Breast epithelium (tissue), 3 donors: ENCODE measurements at regions not wholly inside any gene's neighbourhood (a gene's known extent, or its start where the extent isn't known, plus 50 kb on each side); places are given as distances from the start of the nearest gene placed in this dataset.

ENCODE experiments used
- POLR2AphosphoS5 ChIP-seq, 3 donors: sonication (generic); formaldehyde crosslinking; IDR thresholded peaks; one replicate each; pipeline ENCODE4 v1.6.1; 2017; ENCODE audit warnings: antibody characterized with exemption in 3 of 3
- TF ChIP-seq, protein P1 (sequence below), 3 donors: fragments of 450-650 bp; IDR thresholded peaks; one replicate each; pipeline ENCODE4 v1.5.1; 2016 to 2017; ENCODE audit warnings: antibody characterized with exemption in 3 of 3, mild to moderate bottlenecking in 3 of 3, moderate library complexity in 3 of 3

DNA sequence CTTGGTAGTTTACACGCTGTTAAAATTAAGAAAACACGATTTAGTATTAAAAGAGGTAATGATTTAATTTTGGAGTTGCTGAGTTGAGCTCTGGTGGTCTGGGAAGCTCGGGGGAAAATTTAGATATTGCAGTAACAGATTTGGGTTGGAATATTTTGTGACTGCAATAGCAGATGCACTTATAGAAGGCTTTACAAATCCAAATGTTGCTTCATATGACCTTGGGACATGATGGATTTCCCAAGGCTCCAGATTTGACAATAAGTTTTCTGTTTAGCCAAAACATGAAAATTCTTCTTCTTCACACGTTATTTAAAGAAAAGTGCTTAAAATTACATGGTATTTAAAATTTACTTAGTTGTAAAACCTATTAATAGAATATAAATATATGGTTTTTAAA, 302.0 kb downstream of the SPRY1 start:
- TF ChIP-seq, protein P1, sequence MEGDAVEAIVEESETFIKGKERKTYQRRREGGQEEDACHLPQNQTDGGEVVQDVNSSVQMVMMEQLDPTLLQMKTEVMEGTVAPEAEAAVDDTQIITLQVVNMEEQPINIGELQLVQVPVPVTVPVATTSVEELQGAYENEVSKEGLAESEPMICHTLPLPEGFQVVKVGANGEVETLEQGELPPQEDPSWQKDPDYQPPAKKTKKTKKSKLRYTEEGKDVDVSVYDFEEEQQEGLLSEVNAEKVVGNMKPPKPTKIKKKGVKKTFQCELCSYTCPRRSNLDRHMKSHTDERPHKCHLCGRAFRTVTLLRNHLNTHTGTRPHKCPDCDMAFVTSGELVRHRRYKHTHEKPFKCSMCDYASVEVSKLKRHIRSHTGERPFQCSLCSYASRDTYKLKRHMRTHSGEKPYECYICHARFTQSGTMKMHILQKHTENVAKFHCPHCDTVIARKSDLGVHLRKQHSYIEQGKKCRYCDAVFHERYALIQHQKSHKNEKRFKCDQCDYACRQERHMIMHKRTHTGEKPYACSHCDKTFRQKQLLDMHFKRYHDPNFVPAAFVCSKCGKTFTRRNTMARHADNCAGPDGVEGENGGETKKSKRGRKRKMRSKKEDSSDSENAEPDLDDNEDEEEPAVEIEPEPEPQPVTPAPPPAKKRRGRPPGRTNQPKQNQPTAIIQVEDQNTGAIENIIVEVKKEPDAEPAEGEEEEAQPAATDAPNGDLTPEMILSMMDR (IDR thresholded peaks at IDR 0.05): no peak
- no peak for TF ChIP-seq POLR2AphosphoS5 (IDR thresholded peaks at IDR 0.05)
